NCI-H2029 treated with DMSO at 0.1 percent for 48 hours (cell line): ENCODE measurements at regions not wholly inside any gene's neighbourhood (a gene's known extent, or its start where the extent isn't known, plus 50 kb on each side); places are given as distances from the start of the nearest gene placed in this dataset.

Source experiments
- DNase-seq: peaks from one replicate; lab custom pipeline; 2025; lab: John Stamatoyannopoulos, UW

DNA sequence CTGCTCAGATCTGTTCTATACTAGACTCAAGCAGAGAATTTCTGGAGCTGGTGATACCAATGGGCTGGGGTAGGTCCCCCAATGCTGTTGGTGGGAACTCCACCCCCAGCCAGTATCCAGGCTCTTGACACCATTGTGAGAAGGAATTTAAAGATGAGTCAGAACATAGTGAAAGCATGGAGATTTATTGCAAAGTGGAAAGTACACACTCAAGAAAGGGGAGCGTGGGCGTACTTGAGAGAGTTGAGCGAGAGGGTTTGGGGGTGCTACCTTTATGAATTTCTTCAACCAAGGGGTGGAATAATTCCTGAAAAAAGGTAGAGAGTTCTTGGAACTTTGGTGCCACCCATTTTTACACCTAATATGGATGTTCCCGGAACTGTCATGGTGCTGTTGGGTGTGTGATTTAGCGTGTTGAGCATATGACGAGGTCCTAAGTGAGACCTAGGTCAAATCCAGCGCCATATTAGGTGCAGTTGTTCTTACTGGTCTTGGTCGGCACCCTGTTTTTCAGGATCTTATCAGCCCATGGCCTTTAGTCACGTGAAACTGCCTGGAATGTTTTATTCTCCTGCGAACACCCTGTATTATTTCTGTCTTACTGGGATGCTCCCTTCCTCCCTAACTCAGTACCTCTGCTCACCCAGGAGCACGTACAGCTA lies 122.0 kb upstream of the AHR start:
- no peak for DNase-seq

DNA sequence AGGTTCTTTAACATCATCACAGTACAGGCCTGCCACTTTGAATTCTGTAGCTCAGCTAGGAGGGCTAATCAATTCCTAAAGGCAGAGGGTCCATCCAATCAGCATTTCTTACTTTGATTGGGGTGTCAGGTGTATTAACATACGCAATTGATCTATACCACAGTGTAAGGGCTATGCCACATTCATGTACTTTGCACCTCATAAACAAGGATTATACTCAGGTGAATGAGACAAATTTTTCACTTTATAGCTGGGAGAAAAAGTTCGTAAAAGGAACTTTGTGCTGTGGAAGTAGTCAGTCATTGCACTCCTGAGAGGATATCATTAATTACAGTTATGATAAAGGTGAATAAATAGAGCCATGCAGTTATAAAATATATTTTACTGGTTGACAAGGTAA lies 119.9 kb upstream of the AHR start:
- DNase-seq = no peak

DNA sequence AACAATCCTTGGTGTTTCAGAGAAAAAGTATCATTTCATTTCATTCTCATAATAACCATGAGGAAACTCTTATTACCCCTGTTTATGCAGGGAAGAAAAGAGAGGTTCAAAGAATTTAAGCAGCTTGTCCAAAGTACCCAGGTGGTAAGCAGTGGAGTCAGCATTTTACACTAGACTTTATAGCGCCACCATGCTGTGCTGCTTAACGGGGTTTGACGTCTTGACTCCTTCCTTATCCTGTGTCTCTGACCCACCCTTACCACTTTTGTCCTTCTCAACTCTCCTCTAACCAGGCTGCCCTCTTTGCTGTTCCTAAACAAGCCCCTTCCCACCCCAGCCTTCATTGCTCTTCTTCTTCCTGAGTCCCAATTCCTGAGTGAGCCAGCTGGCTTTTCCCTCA lies 117.0 kb upstream of the AHR start:
- no peak for DNase-seq

DNA sequence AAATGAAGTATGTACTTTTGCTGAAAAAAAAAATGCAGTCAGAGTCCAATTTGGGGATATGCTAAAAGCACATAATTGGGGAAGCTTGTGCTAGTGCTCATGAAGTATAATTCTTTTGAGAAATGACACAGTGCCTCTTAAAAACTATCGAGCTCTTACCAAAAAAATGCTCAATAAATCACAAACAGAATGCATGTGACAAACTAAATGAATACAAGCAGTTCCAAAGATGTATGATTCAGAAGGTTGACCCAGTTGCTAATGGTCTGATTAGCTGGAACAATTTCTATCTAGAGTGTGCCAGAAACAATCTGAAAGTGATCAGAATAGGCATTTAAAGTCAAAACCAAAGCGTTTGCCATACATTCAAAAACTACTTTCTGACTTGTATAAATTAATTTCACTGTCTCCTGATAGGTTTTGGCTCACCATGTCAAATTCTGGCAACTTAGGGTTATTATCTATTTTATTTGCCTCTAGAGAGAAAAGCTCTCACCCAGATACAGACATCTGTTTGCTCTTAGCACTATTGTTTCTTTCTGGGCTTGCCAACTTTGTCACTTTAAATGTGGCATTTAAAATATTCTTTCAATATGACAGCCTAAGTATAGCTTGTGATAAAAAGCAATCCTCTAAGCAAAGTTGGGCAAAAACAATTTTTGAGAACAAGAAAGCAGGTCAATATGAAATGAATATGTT lies 114.7 kb upstream of the AHR start:
- DNase-seq = no peak

GRCh38 chr7:17184805-17185689 lies 113.4 kb upstream of the AHR start:
- no peak for DNase-seq

DNA sequence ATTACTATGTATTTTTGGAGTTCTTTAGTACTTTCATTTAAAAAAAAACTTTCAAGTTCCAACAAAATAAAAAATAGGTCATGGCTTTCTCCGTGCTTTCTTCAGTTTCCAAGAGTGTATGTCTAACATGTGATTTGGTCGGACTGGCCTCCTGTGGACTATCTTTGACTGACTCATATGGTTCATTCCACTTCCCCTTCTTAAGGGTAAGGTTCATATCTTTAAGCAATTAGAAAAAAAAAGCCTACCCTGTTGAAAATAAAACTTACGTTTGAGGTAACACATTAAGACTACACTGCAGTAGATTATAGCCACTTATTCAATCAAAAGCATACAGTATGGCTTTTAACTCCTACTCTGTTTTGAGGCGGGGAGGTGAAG lies 112.8 kb upstream of the AHR start:
- DNase-seq = no peak

- DNase-seq = no peak
Observed at GRCh38 chr7:17186745-17187530, 111.5 kb upstream of the AHR start.

- no peak for DNase-seq
Observed at GRCh38 chr7:17194656-17195055, 103.8 kb upstream of the AHR start.

GRCh38 chr7:17195576-17195975 lies 102.9 kb upstream of the AHR start:
- DNase-seq = no peak

- DNase-seq = no peak
Observed at GRCh38 chr7:17205910-17206309, 92.5 kb upstream of the AHR start.

DNA sequence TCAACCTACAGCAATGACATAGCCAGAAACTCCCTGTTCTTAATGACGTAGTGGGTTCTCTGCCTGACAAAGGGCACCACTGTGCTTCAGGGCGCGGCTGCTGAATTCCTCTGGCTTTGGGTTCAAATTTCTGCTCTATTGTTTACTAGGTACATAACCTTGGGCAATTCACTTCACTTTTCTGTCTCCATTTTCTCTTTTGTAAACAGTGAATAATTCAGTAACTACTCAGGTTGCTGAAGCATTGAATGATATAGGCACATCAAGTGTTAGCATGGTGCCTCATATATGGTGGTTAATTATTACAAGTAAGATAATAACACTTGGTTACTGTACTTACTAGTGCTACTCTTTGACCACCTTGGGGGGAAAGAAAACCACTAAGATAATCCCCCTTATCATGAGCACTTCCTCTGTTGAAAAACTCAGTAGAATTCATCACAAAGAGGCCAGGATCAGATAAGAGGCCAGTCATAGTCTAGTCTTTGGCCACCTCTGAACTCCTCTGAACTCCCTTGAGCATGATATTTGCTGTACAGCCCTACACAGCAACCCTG lies 92.0 kb upstream of the AHR start:
- no peak for DNase-seq

DNA sequence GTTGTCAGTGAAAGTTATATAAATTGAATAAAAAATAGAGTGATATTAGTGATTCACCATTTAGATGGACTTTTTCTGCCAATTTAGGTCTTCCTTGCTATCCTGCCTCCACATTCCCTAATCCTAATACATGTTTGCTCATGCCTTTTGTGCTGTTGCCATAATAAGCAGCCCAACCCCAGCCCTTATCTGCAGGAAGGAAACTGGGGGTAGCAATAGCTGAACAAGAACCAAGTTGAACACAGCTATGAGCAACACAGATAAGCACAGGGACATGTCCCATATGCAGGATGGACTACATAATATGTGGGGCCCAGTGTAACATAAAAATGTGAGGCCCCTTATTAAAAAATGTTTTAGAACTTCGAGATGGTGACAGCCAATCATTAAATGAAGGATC lies 91.2 kb upstream of the AHR start:
- no peak for DNase-seq

DNA sequence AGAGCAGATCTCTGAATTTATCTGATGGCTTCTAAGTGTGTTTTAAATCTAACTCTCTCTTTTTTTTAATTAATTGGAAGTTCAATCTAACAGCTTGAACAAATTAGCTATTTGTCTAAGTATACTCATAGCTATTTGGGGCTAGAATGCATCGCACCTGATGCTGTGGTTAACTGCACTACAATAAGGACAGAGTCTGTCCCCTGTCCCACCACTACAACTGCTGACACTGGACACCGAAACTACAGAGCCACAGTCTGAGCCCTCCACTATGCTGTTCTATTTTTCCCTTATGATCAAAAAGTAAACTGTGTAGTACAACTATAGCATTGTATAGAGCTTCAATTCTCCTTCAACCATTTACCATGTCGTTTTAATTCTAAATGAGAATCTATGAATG lies 89.4 kb upstream of the AHR start:
- no peak for DNase-seq

DNA sequence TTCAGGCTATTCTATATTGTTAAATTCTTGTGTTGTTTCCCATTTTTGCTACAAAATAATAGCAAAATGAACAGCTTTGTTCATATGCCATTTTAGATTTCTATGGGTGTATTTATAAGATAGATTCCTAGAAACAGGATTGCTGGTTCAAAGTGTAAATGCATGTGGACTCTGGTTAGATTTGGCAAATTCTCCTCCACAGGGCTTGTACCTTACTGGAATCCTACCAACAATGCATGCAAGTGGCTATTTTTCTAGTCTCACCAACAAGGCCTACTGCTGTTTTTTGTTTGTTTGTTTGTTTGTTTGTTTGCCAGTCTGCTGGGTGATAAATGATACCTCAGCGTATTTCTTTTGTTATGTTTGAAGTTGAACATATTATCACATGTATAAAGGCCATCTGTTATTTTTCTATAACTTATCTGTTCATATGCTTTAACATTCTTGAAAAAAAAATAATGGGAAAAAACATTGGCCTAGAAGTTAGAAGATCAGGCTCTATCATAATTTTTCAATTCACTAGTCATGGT lies 87.1 kb upstream of the AHR start:
- DNase-seq = no peak

DNA sequence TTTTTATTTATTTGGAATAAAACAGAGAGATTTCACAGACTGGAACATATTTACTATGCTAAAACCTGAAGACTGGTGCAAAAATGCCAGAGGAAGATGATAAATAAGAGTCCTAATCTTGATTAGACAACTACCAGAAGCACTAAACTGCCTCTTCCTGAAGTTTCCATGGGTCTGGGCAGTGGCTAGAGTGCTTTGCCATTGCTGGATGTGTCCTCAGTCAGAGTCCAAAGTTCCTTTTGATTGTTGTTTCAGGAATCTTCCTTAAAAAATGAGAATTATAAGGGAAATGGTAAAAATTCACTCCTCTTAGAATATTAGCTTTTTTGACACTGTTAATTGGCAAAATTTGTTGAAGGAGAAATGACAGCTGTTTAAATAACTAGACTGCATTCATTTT lies 86.3 kb upstream of the AHR start:
- no peak for DNase-seq

DNA sequence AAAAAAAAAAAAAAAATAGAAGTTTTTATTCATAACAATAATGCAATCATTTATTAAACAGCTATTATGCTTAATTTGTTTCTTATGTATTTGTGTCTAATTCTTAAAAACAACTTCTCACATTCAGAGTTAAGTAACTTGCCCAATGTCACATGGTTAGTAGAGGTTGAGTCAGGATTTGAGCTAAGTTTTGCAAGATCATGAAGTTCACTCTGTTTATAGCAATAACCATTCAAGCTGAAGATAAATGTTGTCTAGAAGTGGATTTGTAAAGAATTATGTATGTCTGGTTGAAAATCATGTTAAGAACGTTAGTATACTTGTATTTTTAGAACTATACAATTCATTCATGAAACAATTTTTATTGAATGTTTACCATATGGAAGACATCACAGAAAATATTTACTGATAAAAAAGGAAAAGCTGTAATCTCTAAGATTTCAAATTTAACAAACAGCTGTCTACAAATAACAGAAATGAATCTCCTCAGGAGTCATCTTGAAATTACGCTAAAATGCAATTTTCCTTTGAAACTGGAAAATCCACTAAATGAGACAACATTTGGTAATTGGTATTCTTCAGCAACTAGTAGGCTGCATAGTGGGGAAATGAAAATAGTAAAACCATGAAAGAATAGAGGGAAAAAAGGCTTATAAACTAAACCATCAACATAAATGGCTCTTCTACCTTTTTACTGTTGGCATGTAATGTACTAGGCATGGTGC lies 70.5 kb upstream of the AHR start:
- no peak for DNase-seq

DNA sequence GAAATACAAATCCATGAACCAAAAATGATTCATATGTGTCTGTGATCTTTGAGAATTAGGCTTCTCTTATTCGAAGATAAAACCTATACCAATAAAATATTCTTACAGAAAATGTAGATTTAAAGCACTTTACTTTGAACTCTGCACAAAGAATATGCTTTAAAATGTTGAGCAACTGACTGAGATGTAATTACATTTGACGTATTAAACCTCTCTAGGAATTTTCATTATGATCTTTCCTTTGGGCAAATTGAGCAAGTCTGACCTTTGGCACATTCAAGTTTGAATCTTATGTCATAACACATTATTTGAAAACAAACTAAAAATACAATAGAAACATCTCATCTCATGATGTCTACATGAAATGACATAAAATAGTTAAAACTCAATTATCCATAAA lies 69.2 kb upstream of the AHR start:
- no peak for DNase-seq

- DNase-seq = no peak
Observed at GRCh38 chr7:17230099-17230807, 68.2 kb upstream of the AHR start.

- DNase-seq = no peak
Observed at GRCh38 chr7:17233603-17234002, 64.8 kb upstream of the AHR start.

DNA sequence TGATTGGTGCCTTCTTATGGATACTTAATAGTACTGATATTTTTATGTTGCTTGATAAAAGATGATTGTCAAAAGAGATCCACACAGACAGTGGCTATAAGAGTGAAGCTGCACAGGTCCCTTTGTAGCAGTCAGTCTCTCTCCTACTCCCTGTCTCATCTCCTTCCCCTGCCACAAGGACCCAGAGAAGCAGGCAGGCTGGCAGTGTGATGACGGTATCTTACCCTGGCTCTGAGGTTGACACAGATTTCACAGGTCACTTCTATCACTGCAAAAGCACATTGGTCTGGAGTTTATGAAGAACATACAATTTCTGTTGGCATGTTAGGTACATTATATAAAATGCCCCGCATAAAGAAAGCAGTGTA lies 64.4 kb upstream of the AHR start:
- no peak for DNase-seq
